MCF 10A (cell line): ENCODE measurements at regions not wholly inside any gene's neighbourhood (a gene's known extent, or its start where the extent isn't known, plus 50 kb on each side); places are given as distances from the start of the nearest gene placed in this dataset.

ENCODE experiments used
- BruUV-seq: library from RNA; stranded (reverse); fragments of 400-500 nt; replicated peaks from 2 replicates; lab custom pipeline; 2021; lab: Mats Ljungman, UMichigan
- CTCF ChIA-PET: fragments of 300-600 bp; sonication (Branson Sonifier 250); formaldehyde crosslinking; extraction: SDS; loops from one replicate; lab custom pipeline; 2021; ENCODE audit warnings: antibody characterized with exemption, inconsistent platforms; lab: Yijun Ruan, JAX
- POLR2A ChIA-PET: fragments of 300-600, 350-650 bp; sonication (Branson Sonifier 250); formaldehyde crosslinking; extraction: SDS; loops from one replicate; lab custom pipeline; 2020; ENCODE audit warnings: antibody characterized with exemption, inconsistent platforms; lab: Yijun Ruan, JAX
- DNase-seq: peaks from one replicate; pipeline ENCODE4 v3.0.0-alpha.2; 2018; ENCODE audit not compliant: unreplicated experiment
- H3K27ac Mint-ChIP-seq: one replicate; pipeline ENCODE4 v1.8.0; 2022; ENCODE audit warnings: mild to moderate bottlenecking, low read depth, mixed read lengths; ENCODE audit not compliant: unreplicated experiment
- H3K27me3 Mint-ChIP-seq: one replicate; pipeline ENCODE4 v1.8.0; 2022; ENCODE audit warnings: mixed read lengths; ENCODE audit not compliant: insufficient read depth, unreplicated experiment
- H3K36me3 Mint-ChIP-seq: one replicate; pipeline ENCODE4 v1.8.0; 2022; ENCODE audit warnings: mild to moderate bottlenecking, moderate library complexity, mixed read lengths; ENCODE audit not compliant: insufficient read depth, unreplicated experiment
- H3K4me1 Mint-ChIP-seq: one replicate; pipeline ENCODE4 v1.8.0; 2022; ENCODE audit warnings: mixed read lengths; ENCODE audit not compliant: insufficient read depth, unreplicated experiment
- H3K4me3 Mint-ChIP-seq: one replicate; pipeline ENCODE4 v1.8.0; 2022; ENCODE audit warnings: mild to moderate bottlenecking, moderate library complexity, mixed read lengths; ENCODE audit not compliant: unreplicated experiment
- H3K9me3 Mint-ChIP-seq: one replicate; pipeline ENCODE4 v1.8.0; 2022; ENCODE audit warnings: mixed read lengths; ENCODE audit not compliant: unreplicated experiment
- CTCF ChIP-seq: fragments of 200-600 bp; IDR thresholded peaks from one replicate; pipeline ENCODE4 v1.8.0; 2022; ENCODE audit warnings: antibody characterized with exemption, mild to moderate bottlenecking; ENCODE audit not compliant: unreplicated experiment
- intact Hi-C: fragments of 100-400 bp; cut with micrococcal nuclease; formaldehyde crosslinking; loops from 2 replicates; pipeline ENCODE4 v1.14.1; 2022

DNA sequence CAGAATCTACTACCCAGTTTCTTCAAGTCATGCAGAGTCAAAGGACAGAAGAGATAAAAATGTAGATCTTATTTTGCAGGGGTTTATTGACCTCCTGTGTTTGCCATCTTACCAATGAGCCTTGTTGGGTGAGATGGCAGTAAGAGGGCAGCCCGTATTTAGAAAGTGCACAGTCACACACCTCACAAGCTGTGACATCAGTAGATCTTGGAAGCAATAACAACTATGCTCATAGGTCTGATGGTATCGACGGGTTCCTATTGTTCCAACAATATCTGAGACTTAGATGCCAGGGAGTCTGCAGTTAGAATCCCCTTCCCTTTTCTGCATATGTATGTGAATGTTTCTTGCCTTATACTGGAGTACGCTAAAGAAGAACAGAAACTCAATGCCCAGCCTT is 189.0 kb upstream of the DYRK2 start:
- no TSS peak for BruUV-seq
- no peaks in the 10 kb centered on the region for H3K36me3 Mint-ChIP-seq
- DNase-seq = no peak
- H3K4me1 Mint-ChIP-seq = peaks cover 9% of the 10 kb centered on the region
- no peaks in the 10 kb centered on the region for H3K27me3 Mint-ChIP-seq
- H3K4me3 Mint-ChIP-seq = no peak overlapping the region
- ChIA-PET POLR2A (interaction anchor here (1.0 kb wide), 1 partner anchor 132 kb away, joined by 8 read pairs; no protein-coding TSS in a partner anchor), CTCF (interaction anchor here (1.4 kb wide), 1 partner anchor 103 kb away, joined by 3 read pairs; no protein-coding TSS in a partner anchor)
- intact Hi-C loops = no loop called here
- TF ChIP-seq CTCF = no peak
- H3K9me3 Mint-ChIP-seq = no peaks in the 10 kb centered on the region
- no peak overlapping the region for H3K27ac Mint-ChIP-seq

- Mint-ChIP-seq H3K4me1 (peaks cover 9% of the 10 kb centered on the region), H3K36me3 (no peaks in the 10 kb centered on the region), H3K27me3 (no peaks in the 10 kb centered on the region), H3K4me3 (no peak overlapping the region), H3K27ac (no peak overlapping the region), H3K9me3 (no peaks in the 10 kb centered on the region)
- ChIA-PET CTCF (interaction anchor here (1.2 to 1.4 kb wide), 2 partner anchors 104 to 547 kb away, joined by 3 read pairs; no protein-coding TSS in a partner anchor), POLR2A (interaction anchor here (1.0 kb wide), 1 partner anchor 131 kb away, joined by 8 read pairs; no protein-coding TSS in a partner anchor)
- TF ChIP-seq CTCF = no peak
- BruUV-seq = no TSS peak
- intact Hi-C loops = no loop called here
- DNase-seq = no peak
Observed at GRCh38 chr12:67460388-67460787, 188.2 kb upstream of the DYRK2 start.

- ChIA-PET POLR2A (no interaction called here), CTCF (no interaction called here)
- BruUV-seq = no TSS peak
- Mint-ChIP-seq H3K36me3 (no peaks in the 10 kb centered on the region), H3K9me3 (peaks cover 7% of the 10 kb centered on the region), H3K4me3 (no peak overlapping the region), H3K27me3 (no peaks in the 10 kb centered on the region), H3K27ac (no peak overlapping the region), H3K4me1 (no peaks in the 10 kb centered on the region)
- TF ChIP-seq CTCF = no peak
- no peak for DNase-seq
- intact Hi-C loops = no loop called here
Observed at GRCh38 chr12:67468549-67469245, 179.8 kb upstream of the DYRK2 start.

DNA sequence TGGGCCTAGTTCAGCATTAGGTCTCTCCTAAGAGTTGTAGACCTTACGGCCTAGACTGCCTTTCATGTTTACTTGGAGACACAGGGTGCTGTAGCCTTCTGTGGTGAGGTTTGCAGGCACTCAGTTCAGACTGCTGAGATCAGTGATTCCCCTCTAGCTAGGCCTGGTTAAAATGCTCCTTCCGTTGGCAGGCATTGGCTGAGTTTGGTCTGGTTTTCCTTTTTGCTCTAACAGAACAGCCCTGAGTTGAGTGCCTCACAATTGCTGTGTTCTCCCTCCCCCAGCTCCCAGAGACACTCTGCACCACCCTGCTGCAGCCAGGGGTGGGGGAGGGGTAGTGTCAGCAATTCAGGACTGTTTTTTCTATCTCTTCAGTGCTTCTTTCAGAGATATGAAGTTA is 178.9 kb upstream of the DYRK2 start:
- Mint-ChIP-seq H3K27ac (no peak overlapping the region), H3K36me3 (no peaks in the 10 kb centered on the region), H3K4me3 (no peak overlapping the region)

More for the DNA sequence above, 178.9 kb upstream of the DYRK2 start:
- DNase-seq = no peak
- TF ChIP-seq CTCF = no peak
- H3K9me3 Mint-ChIP-seq = peaks cover 7% of the 10 kb centered on the region
- POLR2A ChIA-PET = no interaction called here
- intact Hi-C loops = no loop called here
- H3K4me1 Mint-ChIP-seq = no peaks in the 10 kb centered on the region
- H3K27me3 Mint-ChIP-seq = no peaks in the 10 kb centered on the region
- CTCF ChIA-PET = no interaction called here
- no TSS peak for BruUV-seq
